ENCODE measurements at regions not wholly inside any gene's neighbourhood (a gene's known extent, or its start where the extent isn't known, plus 50 kb on each side); places are given as distances from the start of the nearest gene placed in this dataset.

GRCh38 chr12:86435053-86435452 is 178.9 kb upstream of the MGAT4C start:
- TF ChIP-seq, protein P1, sequence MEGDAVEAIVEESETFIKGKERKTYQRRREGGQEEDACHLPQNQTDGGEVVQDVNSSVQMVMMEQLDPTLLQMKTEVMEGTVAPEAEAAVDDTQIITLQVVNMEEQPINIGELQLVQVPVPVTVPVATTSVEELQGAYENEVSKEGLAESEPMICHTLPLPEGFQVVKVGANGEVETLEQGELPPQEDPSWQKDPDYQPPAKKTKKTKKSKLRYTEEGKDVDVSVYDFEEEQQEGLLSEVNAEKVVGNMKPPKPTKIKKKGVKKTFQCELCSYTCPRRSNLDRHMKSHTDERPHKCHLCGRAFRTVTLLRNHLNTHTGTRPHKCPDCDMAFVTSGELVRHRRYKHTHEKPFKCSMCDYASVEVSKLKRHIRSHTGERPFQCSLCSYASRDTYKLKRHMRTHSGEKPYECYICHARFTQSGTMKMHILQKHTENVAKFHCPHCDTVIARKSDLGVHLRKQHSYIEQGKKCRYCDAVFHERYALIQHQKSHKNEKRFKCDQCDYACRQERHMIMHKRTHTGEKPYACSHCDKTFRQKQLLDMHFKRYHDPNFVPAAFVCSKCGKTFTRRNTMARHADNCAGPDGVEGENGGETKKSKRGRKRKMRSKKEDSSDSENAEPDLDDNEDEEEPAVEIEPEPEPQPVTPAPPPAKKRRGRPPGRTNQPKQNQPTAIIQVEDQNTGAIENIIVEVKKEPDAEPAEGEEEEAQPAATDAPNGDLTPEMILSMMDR (IDR thresholded peaks at IDR 0.05) = no peak
- TF ChIP-seq EZH2 (IDR thresholded peaks at IDR 0.05; ENCODE audit: borderline replicate concordance, insufficient read depth, low read depth, low read length, poor library complexity, severe bottlenecking) = no peak

Measured in B cell (primary cell).